A673 (cell line): ENCODE measurements at regions not wholly inside any gene's neighbourhood (a gene's known extent, or its start where the extent isn't known, plus 50 kb on each side); places are given as distances from the start of the nearest gene placed in this dataset.

Experiments used
- BruUV-seq: library from RNA; stranded (reverse); fragments of 400-500 nt; replicated peaks from 2 replicates; lab custom pipeline; 2021; lab: Mats Ljungman, UMichigan
- CTCF ChIA-PET: fragments of 300-600 bp; sonication (Branson Sonifier 250); formaldehyde crosslinking; loops from one replicate; lab custom pipeline; 2022; ENCODE audit warnings: antibody characterized with exemption; lab: Charles Lee
- POLR2A ChIA-PET: fragments of 300-600 bp; sonication (Branson Sonifier 250); formaldehyde crosslinking; loops from one replicate; lab custom pipeline; 2022; ENCODE audit warnings: antibody characterized with exemption; ENCODE audit not compliant: low non-redundant PET; lab: Charles Lee
- DNase-seq: peaks from one replicate; pipeline ENCODE4 v3.0.0-alpha.2; 2015; ENCODE audit warnings: low spot score
- H3K27ac ChIP-seq: fragments of 200-600 bp; sonication (generic); 2 replicates; pipeline ENCODE4 v1.5.1; 2016; ENCODE audit warnings: mixed run types, low read depth, mild to moderate bottlenecking, mixed read lengths, antibody characterized with exemption, low read length; ENCODE audit not compliant: poor library complexity, severe bottlenecking
- H3K27me3 ChIP-seq: fragments of 200-600 bp; sonication (generic); replicated peaks from 2 replicates; pipeline ENCODE4 v1.6.1; 2017; ENCODE audit warnings: mixed run types, low read depth, mild to moderate bottlenecking, mixed read lengths, antibody characterized with exemption, low read length; ENCODE audit not compliant: insufficient read depth, poor library complexity
- H3K36me3 ChIP-seq: fragments of 200-600 bp; sonication (generic); 2 replicates; pipeline ENCODE4 v1.6.1; 2016; ENCODE audit warnings: mixed run types, mild to moderate bottlenecking, mixed read lengths, antibody characterized with exemption, low read length; ENCODE audit not compliant: insufficient read depth, poor library complexity, severe bottlenecking
- H3K4me1 ChIP-seq: fragments of 200-600 bp; sonication (generic); 2 replicates; pipeline ENCODE4 v1.6.1; 2017; ENCODE audit warnings: mixed run types, mild to moderate bottlenecking, mixed read lengths, antibody characterized with exemption, low read length; ENCODE audit not compliant: insufficient read depth, poor library complexity, severe bottlenecking
- H3K4me3 ChIP-seq: fragments of 200-600 bp; sonication (generic); 2 replicates; pipeline ENCODE4 v1.5.1; 2016; ENCODE audit warnings: low read depth, mixed run types, mild to moderate bottlenecking, mixed read lengths, low read length; ENCODE audit not compliant: poor library complexity, severe bottlenecking
- H3K9me3 ChIP-seq: fragments of 200-600 bp; sonication (generic); 2 replicates; pipeline ENCODE4 v1.6.1; 2016; ENCODE audit warnings: mixed run types, low read depth, mild to moderate bottlenecking, mixed read lengths, antibody characterized with exemption, low read length; ENCODE audit not compliant: poor library complexity, severe bottlenecking
- CTCF ChIP-seq: fragments of 300-800, 200-600 bp; sonication (generic); conservative IDR thresholded peaks from 2 replicates; pipeline ENCODE4 v1.5.1; 2017; ENCODE audit warnings: low read depth, mild to moderate bottlenecking, antibody characterized with exemption, low read length, moderate library complexity, mixed read lengths
- EZH2 ChIP-seq: fragments of 200-600 bp; sonication (generic); IDR thresholded peaks from 2 replicates; pipeline ENCODE4 v1.6.1; 2017; ENCODE audit warnings: borderline replicate concordance, low read depth, mild to moderate bottlenecking, mixed read lengths, antibody characterized with exemption, low read length; ENCODE audit not compliant: poor library complexity, severe bottlenecking
- intact Hi-C: fragments of 100-400 bp; cut with micrococcal nuclease; formaldehyde crosslinking; loops from one replicate; pipeline ENCODE4 v1.10.0; 2022; ENCODE audit not compliant: unreplicated experiment

- POLR2A ChIA-PET = no interaction called here
- no peaks in the 10 kb centered on the region for H3K36me3 ChIP-seq
- no peak overlapping the region for H3K27ac ChIP-seq
- no peaks in the 10 kb centered on the region for H3K4me1 ChIP-seq
- CTCF ChIA-PET = no interaction called here
- H3K9me3 ChIP-seq = no peaks in the 10 kb centered on the region
- H3K27me3 ChIP-seq = no peaks in the 10 kb centered on the region
- H3K4me3 ChIP-seq = no peak overlapping the region
- TF ChIP-seq EZH2 (no peak), CTCF (no peak)
- BruUV-seq = no TSS peak
- intact Hi-C loops = no loop called here
- no peak for DNase-seq
Observed at GRCh38 chrX:440636-441035, 53.9 kb upstream of the PPP2R3B start.

DNA sequence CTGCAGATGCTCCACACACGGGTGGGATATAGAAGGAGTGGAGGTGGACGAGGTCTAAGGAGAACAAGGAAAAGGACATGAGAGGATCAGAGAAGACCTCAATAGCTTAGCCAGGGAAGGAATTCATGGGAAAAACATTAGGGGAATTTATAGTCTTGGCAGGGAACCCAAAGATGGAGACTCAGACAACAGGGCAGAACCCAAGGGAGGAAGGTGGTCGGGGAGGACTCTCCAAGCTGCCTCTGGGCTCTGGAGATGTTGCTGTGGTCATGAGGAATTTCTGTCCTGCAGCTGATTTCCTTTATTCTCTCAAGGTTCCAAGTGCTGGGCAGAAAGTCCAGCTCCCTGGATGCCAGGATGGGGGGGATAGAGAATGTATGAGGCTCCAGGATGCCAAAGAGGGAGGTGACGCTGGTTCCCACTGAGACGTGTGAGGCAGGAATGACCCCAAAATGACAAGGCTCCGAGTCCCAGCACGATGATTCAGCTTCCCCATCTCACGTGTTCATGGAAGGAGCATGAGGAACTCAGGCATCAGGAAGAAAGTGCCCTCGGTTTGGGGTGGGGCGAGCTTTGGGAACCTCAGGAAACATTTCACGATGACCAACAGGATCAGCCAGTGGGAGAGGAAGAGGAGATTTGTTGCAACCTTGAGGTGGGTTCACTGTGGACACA is 57.0 kb upstream of the PPP2R3B start:
- no peak overlapping the region for H3K4me3 ChIP-seq
- no peaks in the 10 kb centered on the region for H3K9me3 ChIP-seq
- no peak overlapping the region for H3K27ac ChIP-seq
- H3K27me3 ChIP-seq = no peaks in the 10 kb centered on the region
- no peaks in the 10 kb centered on the region for H3K36me3 ChIP-seq
- TF ChIP-seq CTCF (no peak), EZH2 (no peak)
- DNase-seq = no peak
- ChIA-PET CTCF (no interaction called here), POLR2A (no interaction called here)
- intact Hi-C loops = no loop called here
- BruUV-seq = no TSS peak
- H3K4me1 ChIP-seq = no peaks in the 10 kb centered on the region

- Histone ChIP-seq H3K27me3 (no peaks in the 10 kb centered on the region), H3K36me3 (no peaks in the 10 kb centered on the region), H3K27ac (no peak overlapping the region), H3K4me3 (no peak overlapping the region), H3K4me1 (no peaks in the 10 kb centered on the region), H3K9me3 (no peaks in the 10 kb centered on the region)
- intact Hi-C loops = no loop called here
- BruUV-seq = no TSS peak
- DNase-seq = no peak
- TF ChIP-seq EZH2 = no peak
- ChIA-PET POLR2A (no interaction called here), CTCF (no interaction called here)
Observed at GRCh38 chrX:444305-444704, 57.6 kb upstream of the PPP2R3B start.

DNA sequence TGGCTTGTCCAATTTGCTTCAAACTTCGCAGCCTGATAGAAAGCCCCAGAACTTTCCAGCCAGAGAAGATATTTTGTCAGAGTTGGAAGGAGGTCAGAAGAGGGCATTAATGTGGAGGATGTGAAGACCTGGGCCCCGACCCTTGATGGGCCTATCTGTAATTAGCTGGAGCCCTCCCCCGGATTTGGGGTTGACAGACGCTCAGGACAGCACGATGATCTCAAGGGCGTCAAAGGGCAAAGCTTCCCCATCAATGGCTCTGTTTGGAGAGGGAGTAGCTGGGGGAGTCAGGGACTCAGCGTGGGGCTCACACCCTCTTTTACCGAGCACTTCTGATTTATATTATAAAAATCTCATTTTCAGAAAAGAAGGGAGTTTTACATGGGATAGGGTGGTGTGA is 59.0 kb upstream of the PPP2R3B start:
- BruUV-seq = no TSS peak
- POLR2A ChIA-PET = no interaction called here

More for the DNA sequence above, 59.0 kb upstream of the PPP2R3B start:
- Histone ChIP-seq H3K36me3 (no peaks in the 10 kb centered on the region), H3K27me3 (no peaks in the 10 kb centered on the region), H3K27ac (no peak overlapping the region), H3K9me3 (no peaks in the 10 kb centered on the region), H3K4me3 (no peak overlapping the region), H3K4me1 (no peaks in the 10 kb centered on the region)
- intact Hi-C loops = no loop called here
- DNase-seq = no peak
- TF ChIP-seq EZH2 (no peak), CTCF (no peak)
- CTCF ChIA-PET = no interaction called here
